22Rv1 (cell line): ENCODE measurements at regions not wholly inside any gene's neighbourhood (a gene's known extent, or its start where the extent isn't known, plus 50 kb on each side); places are given as distances from the start of the nearest gene placed in this dataset.

ENCODE experiments used
- ZFX ChIP-seq: fragments of 450-650 bp; IDR thresholded peaks from 2 replicates; pipeline ENCODE4 v1.6.1; 2017; ENCODE audit warnings: antibody characterized with exemption, borderline replicate concordance
- TF ChIP-seq, protein P1 (sequence below): fragments of 450-650 bp; IDR thresholded peaks from 2 replicates; pipeline ENCODE4 v1.5.1; 2017; ENCODE audit warnings: mild to moderate bottlenecking

DNA sequence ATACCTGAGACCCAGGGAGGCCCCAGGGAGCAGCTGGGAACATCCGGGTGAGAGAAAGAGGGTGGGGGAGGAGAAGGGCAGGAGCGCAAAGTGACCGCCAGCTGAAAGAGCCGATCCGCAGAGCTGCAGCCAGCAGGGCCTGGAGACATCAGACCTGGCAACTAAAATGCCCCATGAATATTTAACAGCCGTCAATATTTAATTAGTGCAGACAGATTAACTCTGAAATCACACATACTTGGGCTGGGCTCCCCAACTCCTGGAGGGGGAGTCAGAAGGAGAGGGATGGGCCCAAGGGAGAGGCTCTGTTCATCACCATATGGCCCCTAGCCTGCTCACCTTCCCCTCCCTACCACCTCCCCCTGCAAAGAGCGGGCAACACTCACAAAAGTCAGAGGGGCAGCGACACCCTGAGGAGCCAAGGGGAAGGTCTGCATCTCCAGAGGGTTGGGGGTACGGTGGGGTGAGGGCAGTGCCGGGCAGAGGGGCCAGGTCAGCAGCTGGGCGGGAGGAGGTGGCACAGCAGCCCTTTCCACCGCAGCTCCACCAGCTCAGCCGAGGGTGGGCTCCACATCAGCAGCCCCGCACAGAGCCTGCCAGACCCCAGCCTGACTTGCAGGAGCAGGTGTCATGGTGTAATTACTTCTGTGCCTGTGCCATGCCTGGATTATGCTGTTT is 61.9 kb upstream of the CCL1 start:
- TF ChIP-seq, protein P1, sequence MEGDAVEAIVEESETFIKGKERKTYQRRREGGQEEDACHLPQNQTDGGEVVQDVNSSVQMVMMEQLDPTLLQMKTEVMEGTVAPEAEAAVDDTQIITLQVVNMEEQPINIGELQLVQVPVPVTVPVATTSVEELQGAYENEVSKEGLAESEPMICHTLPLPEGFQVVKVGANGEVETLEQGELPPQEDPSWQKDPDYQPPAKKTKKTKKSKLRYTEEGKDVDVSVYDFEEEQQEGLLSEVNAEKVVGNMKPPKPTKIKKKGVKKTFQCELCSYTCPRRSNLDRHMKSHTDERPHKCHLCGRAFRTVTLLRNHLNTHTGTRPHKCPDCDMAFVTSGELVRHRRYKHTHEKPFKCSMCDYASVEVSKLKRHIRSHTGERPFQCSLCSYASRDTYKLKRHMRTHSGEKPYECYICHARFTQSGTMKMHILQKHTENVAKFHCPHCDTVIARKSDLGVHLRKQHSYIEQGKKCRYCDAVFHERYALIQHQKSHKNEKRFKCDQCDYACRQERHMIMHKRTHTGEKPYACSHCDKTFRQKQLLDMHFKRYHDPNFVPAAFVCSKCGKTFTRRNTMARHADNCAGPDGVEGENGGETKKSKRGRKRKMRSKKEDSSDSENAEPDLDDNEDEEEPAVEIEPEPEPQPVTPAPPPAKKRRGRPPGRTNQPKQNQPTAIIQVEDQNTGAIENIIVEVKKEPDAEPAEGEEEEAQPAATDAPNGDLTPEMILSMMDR, result no peak
- TF ChIP-seq ZFX, result no peak
